Gastroesophageal sphincter (tissue), 4 donors: ENCODE measurements at regions not wholly inside any gene's neighbourhood (a gene's known extent, or its start where the extent isn't known, plus 50 kb on each side); places are given as distances from the start of the nearest gene placed in this dataset.

Experiments
- ATAC-seq: fragments of 150-250 bp; one replicate; pipeline ENCODE4 v1.9.1; 2016; ENCODE audit warnings: mild to moderate bottlenecking, moderate library complexity
- H3K27ac ChIP-seq, 4 donors: fragments of 200-600 bp; sonication (generic) in 3 of 4; 1 replicate in 3 of 4; 2 replicates in 1 of 4; pipeline ENCODE4 v1.5.1; 2016 to 2019
- H3K27me3 ChIP-seq: fragments of 200-600 bp; sonication (generic); one replicate; pipeline ENCODE4 v1.5.1; 2019
- H3K36me3 ChIP-seq, 2 donors: fragments of 200-600 bp; sonication (generic); one replicate each; pipeline ENCODE4 v1.5.1; 2019; ENCODE audit warnings: control low read depth in 1 of 2
- H3K4me1 ChIP-seq, 3 donors: fragments of 200-600 bp; sonication (generic); 1 replicate in 2 of 3; 2 replicates in 1 of 3; pipeline ENCODE4 v1.5.1; 2016 to 2019; ENCODE audit warnings: control low read depth in 2 of 3
- H3K4me3 ChIP-seq, 2 donors: fragments of 200-600 bp; sonication (generic); one replicate each; pipeline ENCODE4 v1.5.1; 2019; ENCODE audit warnings: mild to moderate bottlenecking in 1 of 2, moderate library complexity in 1 of 2
- H3K9me3 ChIP-seq, 3 donors: fragments of 200-600 bp; sonication (generic); one replicate each; pipeline ENCODE4 v1.5.1; 2017 to 2019; ENCODE audit warnings: control low read depth in 2 of 3
- EP300 ChIP-seq: sonication (generic); formaldehyde crosslinking; IDR thresholded peaks from one replicate; pipeline ENCODE4 v1.6.1; 2017; ENCODE audit warnings: antibody characterized with exemption, mild to moderate bottlenecking
- POLR2A ChIP-seq, 2 donors: fragments of 450-650 bp; IDR thresholded peaks; one replicate each; pipeline ENCODE4 v1.6.1; 2017; ENCODE audit warnings: antibody characterized with exemption in 2 of 2, mild to moderate bottlenecking in 2 of 2, moderate library complexity in 1 of 2
- POLR2AphosphoS5 ChIP-seq: sonication (generic); formaldehyde crosslinking; IDR thresholded peaks from one replicate; pipeline ENCODE4 v1.6.1; 2017; ENCODE audit warnings: antibody characterized with exemption
- WGBS, 2 donors: methylation state at CpG; one replicate each; pipeline ENCODE4 v1.1.5; 2018; ENCODE audit warnings: low coverage in 1 of 2; 5-methylcytosine and 5-hydroxymethylcytosine counted together
- TF ChIP-seq, protein P1 (sequence below), 4 experiments: fragments of 200-600 bp in 2 of 4; fragments of 450-650 bp in 2 of 4; sonication (generic) in 1 of 4; IDR thresholded peaks; one replicate each; pipeline ENCODE4 v1.5.1; 2017 to 2019; ENCODE audit warnings: antibody characterized with exemption in 4 of 4, mild to moderate bottlenecking in 2 of 4, moderate library complexity in 2 of 4

DNA sequence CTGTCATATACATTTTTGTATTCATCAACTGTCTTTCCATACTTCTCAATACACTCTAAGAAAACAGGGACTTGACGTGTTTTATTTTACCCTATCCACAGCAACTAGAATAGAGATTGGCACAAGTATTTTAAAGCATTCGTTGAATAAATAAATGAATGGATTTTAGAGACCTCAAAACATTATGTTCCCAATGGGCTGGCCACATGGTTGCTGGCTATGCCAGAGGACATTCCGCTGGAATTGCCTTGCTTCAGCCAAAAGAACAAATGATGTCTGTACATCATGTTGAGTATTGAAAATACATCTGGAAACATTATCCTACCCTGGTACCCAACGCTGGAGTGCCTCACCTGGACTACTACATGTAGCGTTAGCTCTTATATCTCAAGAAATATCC, 132.8 kb upstream of the RAP1B start:
- Histone ChIP-seq H3K27me3 (no peaks in the 10 kb centered on the region), H3K36me3 (no peaks in the 10 kb centered on the region), H3K27ac (peak overlapping the region in 1 of 4 donors; percentile 79), H3K9me3 (no peaks in the 10 kb centered on the region), H3K4me3 (no peak overlapping the region), H3K4me1 (peaks cover 0 to 26% (median 0%) of the 10 kb centered on the region in 3 donors)
- 76 to 93% methylated on average over 2 to 5 of the region's 5 CpGs for WGBS, 2 donors
- TF ChIP-seq EP300 (no peak), POLR2A (IDR thresholded peaks at IDR 0.05) (no peak), POLR2AphosphoS5 (no peak)
- TF ChIP-seq, protein P1, sequence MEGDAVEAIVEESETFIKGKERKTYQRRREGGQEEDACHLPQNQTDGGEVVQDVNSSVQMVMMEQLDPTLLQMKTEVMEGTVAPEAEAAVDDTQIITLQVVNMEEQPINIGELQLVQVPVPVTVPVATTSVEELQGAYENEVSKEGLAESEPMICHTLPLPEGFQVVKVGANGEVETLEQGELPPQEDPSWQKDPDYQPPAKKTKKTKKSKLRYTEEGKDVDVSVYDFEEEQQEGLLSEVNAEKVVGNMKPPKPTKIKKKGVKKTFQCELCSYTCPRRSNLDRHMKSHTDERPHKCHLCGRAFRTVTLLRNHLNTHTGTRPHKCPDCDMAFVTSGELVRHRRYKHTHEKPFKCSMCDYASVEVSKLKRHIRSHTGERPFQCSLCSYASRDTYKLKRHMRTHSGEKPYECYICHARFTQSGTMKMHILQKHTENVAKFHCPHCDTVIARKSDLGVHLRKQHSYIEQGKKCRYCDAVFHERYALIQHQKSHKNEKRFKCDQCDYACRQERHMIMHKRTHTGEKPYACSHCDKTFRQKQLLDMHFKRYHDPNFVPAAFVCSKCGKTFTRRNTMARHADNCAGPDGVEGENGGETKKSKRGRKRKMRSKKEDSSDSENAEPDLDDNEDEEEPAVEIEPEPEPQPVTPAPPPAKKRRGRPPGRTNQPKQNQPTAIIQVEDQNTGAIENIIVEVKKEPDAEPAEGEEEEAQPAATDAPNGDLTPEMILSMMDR (IDR thresholded peaks at IDR 0.05), result no peak
- ATAC-seq, result no peak

DNA sequence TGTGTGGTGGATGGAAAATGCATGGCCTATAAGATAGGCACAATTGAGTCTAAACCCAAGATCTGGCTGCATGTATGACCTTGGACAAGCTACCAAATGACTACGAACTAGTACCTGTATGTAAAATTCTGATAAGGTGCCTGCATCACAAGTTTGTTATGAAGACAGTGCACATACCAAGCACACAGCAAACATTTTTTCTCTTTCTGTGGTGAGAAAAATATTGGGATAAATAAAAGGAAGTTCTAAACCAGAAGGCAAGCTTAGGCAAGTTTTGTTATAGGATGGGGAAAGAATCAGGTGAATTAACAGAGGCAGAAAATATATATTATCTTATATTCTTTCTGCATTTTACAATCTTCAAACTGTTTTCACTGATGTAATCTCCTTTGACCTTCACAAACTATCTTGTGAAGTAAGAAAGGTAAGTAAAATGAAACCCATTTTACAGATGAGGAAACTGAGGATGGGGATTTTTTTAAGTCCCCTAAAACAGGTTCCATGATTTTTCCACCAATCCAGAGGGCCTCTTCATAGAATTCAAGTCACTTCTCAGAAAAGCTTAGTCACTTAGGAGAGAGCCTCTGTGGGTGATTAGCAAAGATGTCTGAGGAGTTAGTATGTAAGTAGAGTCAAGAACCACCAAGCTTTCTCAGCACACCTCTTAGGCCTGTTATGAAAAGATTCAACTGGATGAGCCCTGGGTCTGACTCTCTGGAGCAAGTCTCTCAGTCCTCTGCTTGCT, 132.0 kb upstream of the RAP1B start:
- peak overlapping the region; percentile 69 to 83 (median 76) for H3K27ac ChIP-seq
- ATAC-seq, result no peak
- 83 to 100% methylated on average over 1 of the region's 1 CpG for WGBS, 2 donors
- H3K27me3 ChIP-seq, result no peaks in the 10 kb centered on the region
- no peak overlapping the region for H3K4me3 ChIP-seq
- H3K4me1 ChIP-seq, result peaks cover 0 to 26% (median 0%) of the 10 kb centered on the region in 3 donors
- no peaks in the 10 kb centered on the region for H3K9me3 ChIP-seq
- TF ChIP-seq POLR2AphosphoS5 (no peak), EP300 (no peak), POLR2A (IDR thresholded peaks at IDR 0.05) (no peak)
- TF ChIP-seq, protein P1 (IDR thresholded peaks at IDR 0.05), result no peak
- no peaks in the 10 kb centered on the region for H3K36me3 ChIP-seq

DNA sequence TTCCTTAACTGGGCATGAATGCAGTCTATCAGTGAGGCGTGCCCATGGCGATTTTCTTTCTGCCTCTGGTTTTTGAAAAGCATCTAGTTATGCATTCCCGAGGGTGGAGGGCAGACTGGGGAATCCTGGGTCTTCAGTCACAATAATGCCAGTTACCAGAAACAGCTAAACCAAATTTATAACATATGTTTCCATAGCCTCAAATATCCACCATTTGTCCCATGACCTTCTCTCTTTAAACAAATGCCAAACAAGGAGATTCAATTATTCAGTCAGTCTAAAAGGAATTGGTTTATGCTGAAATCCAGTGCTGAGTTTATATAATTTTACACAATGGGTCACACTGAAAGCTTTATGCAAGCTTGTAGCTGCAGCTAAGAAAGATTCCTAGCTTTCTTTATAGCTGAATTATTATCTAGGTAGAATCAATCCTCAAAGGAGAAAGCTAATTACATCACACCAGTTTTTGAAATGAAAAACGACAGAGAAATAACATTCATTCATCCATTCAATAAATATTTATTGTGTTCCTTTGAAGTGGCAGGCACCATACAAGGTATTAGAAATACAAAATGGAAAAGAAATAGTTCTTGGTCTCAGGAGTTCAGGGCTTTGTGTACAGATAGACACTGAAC, 131.3 kb upstream of the RAP1B start:
- TF ChIP-seq, protein P1 (IDR thresholded peaks at IDR 0.05), result no peak
- TF ChIP-seq POLR2A (IDR thresholded peaks at IDR 0.05), result no peak
- TF ChIP-seq EP300, result no peak
- TF ChIP-seq POLR2AphosphoS5, result no peak
- ATAC-seq, result peak; percentile 48
- Histone ChIP-seq H3K36me3 (no peaks in the 10 kb centered on the region), H3K27me3 (no peaks in the 10 kb centered on the region), H3K27ac (peak overlapping the region; percentile 69 to 83 (median 76)), H3K9me3 (no peaks in the 10 kb centered on the region), H3K4me3 (no peak overlapping the region), H3K4me1 (peaks cover 0 to 26% (median 0%) of the 10 kb centered on the region in 3 donors)
- WGBS, 2 donors, result 33 to 36% methylated on average over 4 of the region's 4 CpGs

DNA sequence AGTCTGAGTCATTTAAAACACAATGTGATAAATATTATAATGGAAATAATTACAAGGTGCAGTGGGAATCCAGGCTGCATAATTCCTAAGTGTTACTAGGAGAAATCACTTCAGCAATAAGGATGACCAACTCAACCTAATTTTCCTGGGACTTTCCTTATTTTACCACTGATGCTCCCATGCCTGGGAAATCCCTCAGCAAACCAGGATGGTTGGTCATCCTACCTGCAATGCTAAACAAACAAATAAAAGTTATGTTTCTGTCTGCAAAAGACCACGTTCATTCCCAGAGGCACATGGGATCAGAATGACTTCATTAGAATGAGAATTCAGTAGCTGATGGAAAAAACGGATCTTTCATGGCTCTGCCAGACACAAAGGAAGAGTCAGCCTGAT, 130.8 kb upstream of the RAP1B start:
- peak overlapping the region; percentile 69 to 83 (median 76) for H3K27ac ChIP-seq
- H3K4me1 ChIP-seq, result peaks cover 0 to 26% (median 0%) of the 10 kb centered on the region in 3 donors
- H3K27me3 ChIP-seq, result no peaks in the 10 kb centered on the region
- TF ChIP-seq POLR2AphosphoS5 (no peak), POLR2A (IDR thresholded peaks at IDR 0.05) (no peak), EP300 (no peak)
- TF ChIP-seq, protein P1 (IDR thresholded peaks at IDR 0.05), result no peak
- H3K9me3 ChIP-seq, result no peaks in the 10 kb centered on the region
- H3K4me3 ChIP-seq, result no peak overlapping the region
- no peaks in the 10 kb centered on the region for H3K36me3 ChIP-seq
- WGBS, 2 donors, result 18 to 33% methylated on average over 2 of the region's 2 CpGs
- no peak for ATAC-seq

DNA sequence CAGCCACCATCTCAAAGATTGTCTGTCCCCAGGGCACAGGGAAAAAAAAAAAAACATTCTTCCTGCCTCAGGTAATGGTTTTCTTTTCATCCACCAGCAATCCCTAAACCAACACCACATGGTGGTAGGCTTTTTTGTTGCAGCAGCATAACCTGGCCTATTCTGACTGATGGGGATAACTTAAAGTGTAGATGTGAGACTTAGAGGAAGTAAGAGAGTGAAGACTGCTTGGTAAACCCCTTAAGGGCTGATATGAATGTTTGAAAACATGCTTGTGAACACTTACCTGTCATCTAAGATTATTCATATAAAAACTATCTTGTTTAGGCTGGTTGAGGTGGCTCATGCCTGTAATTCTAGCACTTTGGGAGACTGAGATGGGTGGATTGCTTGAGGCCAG, 130.2 kb upstream of the RAP1B start:
- Histone ChIP-seq H3K4me3 (no peak overlapping the region), H3K27ac (peak overlapping the region in 3 of 4 donors; percentile 69 to 83 (median 79)), H3K36me3 (no peaks in the 10 kb centered on the region), H3K4me1 (peaks cover 0 to 26% (median 0%) of the 10 kb centered on the region in 3 donors), H3K9me3 (no peaks in the 10 kb centered on the region), H3K27me3 (no peaks in the 10 kb centered on the region)
- TF ChIP-seq POLR2A (IDR thresholded peaks at IDR 0.05), result no peak
- TF ChIP-seq, protein P1 (IDR thresholded peaks at IDR 0.05), result no peak
- ATAC-seq, result no peak
